Kidney (tissue), 13 donors: ENCODE measurements at regions not wholly inside any gene's neighbourhood (a gene's known extent, or its start where the extent isn't known, plus 50 kb on each side); places are given as distances from the start of the nearest gene placed in this dataset.

ENCODE experiments used
- DNase-seq, 5 donors: peaks; one replicate each; pipeline ENCODE4 v3.0.0-alpha.2; 2013 to 2020
- FAIRE-seq: peaks from 2 replicates; lab custom pipeline; 2012; peaks lifted over from hg19 to GRCh38; lab: Jason Lieb, UNC
- H3K27ac ChIP-seq, 2 donors: one replicate each; pipeline ENCODE4 v1.7.0; 2013; ENCODE audit warnings: low read depth in 2 of 2, low read length in 2 of 2, inconsistent platforms in 1 of 2
- H3K27me3 ChIP-seq: one replicate; pipeline ENCODE4 v1.7.1; 2013; ENCODE audit warnings: low read length, inconsistent platforms; ENCODE audit not compliant: control insufficient read depth, insufficient read depth
- H3K36me3 ChIP-seq, 3 donors: one replicate each; pipeline versions ENCODE4 v1.7.0 to v1.7.1; 2013; ENCODE audit warnings: low read length in 3 of 3, control low read depth in 1 of 3, inconsistent platforms in 1 of 3; ENCODE audit not compliant: insufficient read depth in 3 of 3, control insufficient read depth in 2 of 3
- H3K4me1 ChIP-seq, 3 donors: one replicate each; pipeline versions ENCODE4 v1.7.0 to v1.7.1; 2013; ENCODE audit warnings: low read length in 3 of 3, inconsistent platforms in 1 of 3, low read depth in 1 of 3; ENCODE audit not compliant: control insufficient read depth in 2 of 3, insufficient read depth in 2 of 3
- H3K4me3 ChIP-seq, 3 donors: one replicate each; pipeline versions ENCODE4 v1.7.0 to v1.8.1; 2013; ENCODE audit warnings: low read length in 3 of 3, control low read depth in 1 of 3, inconsistent platforms in 1 of 3
- H3K9ac ChIP-seq, 3 donors: one replicate each; pipeline versions ENCODE4 v1.7.0 to v1.7.1; 2013; ENCODE audit warnings: low read length in 3 of 3, control low read depth in 1 of 3, inconsistent platforms in 1 of 3
- H3K9me3 ChIP-seq, 3 donors: one replicate each; pipeline versions ENCODE4 v1.7.0 to v1.7.1; 2013; ENCODE audit warnings: low read length in 3 of 3, control low read depth in 1 of 3, inconsistent platforms in 1 of 3; ENCODE audit not compliant: control insufficient read depth in 2 of 3, insufficient read depth in 1 of 3
- intact Hi-C: fragments of 100-400 bp; cut with DNase I; formaldehyde crosslinking; loops from one replicate; pipeline ENCODE4 v1.11.1; 2022
- TF ChIP-seq, protein P1 (sequence below): IDR thresholded peaks from 3 replicates; pipeline ENCODE4 v1.5.1; 2012; ENCODE audit warnings: mild to moderate bottlenecking, moderate library complexity, borderline replicate concordance; ENCODE audit not compliant: insufficient read depth; ENCODE audit errors: extremely low read depth
- donor health status: control.
- donor health status: control.
- donor health status: control.
- donor health status: control.
- donor health status: control.
- donor health status: DM: yes; HTN: yes; CAD: no.
- donor health status: Normal renal cell carcinoma (clear cell type).

DNA sequence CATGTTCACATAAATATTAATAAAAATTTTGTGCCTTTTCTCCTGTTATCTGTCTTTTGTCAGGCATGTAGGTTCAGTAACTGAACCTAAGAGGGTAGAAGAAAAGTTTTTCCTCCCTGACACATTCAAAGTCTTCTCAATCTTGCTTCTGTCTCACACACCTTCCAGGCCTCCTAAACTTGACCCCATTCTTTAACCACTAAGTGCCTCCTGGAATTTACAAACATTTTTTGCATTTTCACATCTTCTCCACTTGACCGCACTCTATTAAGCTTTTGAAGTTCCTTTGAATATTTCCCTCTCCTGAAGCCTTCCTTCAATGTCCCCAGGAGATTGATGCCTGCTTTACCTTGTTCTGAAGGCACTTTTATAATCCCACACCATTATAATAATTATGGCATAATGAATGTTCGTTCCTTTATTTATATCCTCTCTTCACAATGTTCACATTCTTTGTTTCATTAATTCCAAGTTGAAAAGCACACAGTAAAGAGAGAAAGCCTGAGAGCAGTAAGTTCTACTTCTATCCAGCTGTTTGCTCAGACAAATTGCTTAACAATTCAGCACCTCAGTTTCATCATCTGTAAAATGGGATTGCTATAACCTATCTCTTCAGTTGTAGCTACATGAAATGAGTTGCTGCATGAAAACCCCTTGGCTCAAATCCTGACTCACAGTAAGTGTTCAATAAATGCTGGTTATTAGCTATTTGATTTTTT, 184.8 kb upstream of the KLHL29 start:
- FAIRE-seq = no peak
- intact Hi-C loops = no loop called here
- Histone ChIP-seq H3K27ac (no peak overlapping the region), H3K9ac (no peak overlapping the region), H3K36me3 (no peaks in the 10 kb centered on the region), H3K9me3 (no peaks in the 10 kb centered on the region), H3K27me3 (no peaks in the 10 kb centered on the region), H3K4me1 (no peaks in the 10 kb centered on the region), H3K4me3 (no peak overlapping the region)
- TF ChIP-seq, protein P1, sequence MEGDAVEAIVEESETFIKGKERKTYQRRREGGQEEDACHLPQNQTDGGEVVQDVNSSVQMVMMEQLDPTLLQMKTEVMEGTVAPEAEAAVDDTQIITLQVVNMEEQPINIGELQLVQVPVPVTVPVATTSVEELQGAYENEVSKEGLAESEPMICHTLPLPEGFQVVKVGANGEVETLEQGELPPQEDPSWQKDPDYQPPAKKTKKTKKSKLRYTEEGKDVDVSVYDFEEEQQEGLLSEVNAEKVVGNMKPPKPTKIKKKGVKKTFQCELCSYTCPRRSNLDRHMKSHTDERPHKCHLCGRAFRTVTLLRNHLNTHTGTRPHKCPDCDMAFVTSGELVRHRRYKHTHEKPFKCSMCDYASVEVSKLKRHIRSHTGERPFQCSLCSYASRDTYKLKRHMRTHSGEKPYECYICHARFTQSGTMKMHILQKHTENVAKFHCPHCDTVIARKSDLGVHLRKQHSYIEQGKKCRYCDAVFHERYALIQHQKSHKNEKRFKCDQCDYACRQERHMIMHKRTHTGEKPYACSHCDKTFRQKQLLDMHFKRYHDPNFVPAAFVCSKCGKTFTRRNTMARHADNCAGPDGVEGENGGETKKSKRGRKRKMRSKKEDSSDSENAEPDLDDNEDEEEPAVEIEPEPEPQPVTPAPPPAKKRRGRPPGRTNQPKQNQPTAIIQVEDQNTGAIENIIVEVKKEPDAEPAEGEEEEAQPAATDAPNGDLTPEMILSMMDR = no peak
- DNase-seq = no peak

DNA sequence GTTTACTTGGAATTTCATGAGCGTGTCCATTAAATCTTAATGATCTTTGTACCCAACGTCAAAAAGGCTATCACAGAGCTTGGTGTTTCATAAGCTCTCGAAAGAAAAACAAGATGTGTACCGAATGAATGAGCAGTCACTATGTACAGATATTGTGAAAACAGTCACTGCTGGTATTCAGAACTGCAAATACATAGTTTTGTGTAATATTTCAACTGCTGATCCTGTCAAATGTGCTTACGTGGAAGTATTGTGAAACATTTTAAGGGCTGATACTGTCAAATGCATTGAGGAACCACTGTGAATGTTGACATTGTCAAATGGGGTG, 184.2 kb upstream of the KLHL29 start:
- TF ChIP-seq, protein P1 = no peak
- Histone ChIP-seq H3K9ac (no peak overlapping the region), H3K4me3 (no peak overlapping the region), H3K9me3 (no peaks in the 10 kb centered on the region), H3K4me1 (peaks cover 0 to 1% (median 0%) of the 10 kb centered on the region in 3 donors), H3K27me3 (no peaks in the 10 kb centered on the region), H3K27ac (no peak overlapping the region), H3K36me3 (no peaks in the 10 kb centered on the region)
- intact Hi-C loops = no loop called here
- no peak for DNase-seq
- no peak for FAIRE-seq

DNA sequence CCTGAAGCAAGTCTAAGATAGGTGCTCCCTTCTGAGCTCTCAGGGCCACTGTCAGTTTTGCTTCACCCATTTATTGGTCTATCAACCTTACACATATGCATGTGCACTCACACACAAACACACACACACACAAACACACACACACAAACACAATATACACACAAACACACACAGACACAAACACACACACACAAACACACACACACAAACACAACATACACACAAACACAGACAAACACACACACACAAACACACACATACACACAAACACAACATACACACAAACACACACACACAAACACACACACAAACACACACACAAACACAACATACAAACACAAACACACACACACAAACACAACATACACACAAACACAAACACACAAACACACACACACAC, 181.6 kb upstream of the KLHL29 start:
- peaks cover 0 to 9% (median 7%) of the 10 kb centered on the region in 3 donors for H3K4me1 ChIP-seq
- FAIRE-seq (no peak), DNase-seq (no peak)
- no peak overlapping the region for H3K4me3 ChIP-seq
- H3K9ac ChIP-seq = no peak overlapping the region
- no peaks in the 10 kb centered on the region for H3K27me3 ChIP-seq
- TF ChIP-seq, protein P1 = no peak
- H3K36me3 ChIP-seq = no peaks in the 10 kb centered on the region
- intact Hi-C loops = no loop called here
- H3K9me3 ChIP-seq = no peaks in the 10 kb centered on the region
- no peak overlapping the region for H3K27ac ChIP-seq
